ENCODE measurements at regions not wholly inside any gene's neighbourhood (a gene's known extent, or its start where the extent isn't known, plus 50 kb on each side); places are given as distances from the start of the nearest gene placed in this dataset.

- intact Hi-C loops (cut with micrococcal nuclease; ENCODE audit: unreplicated experiment) (no loop called here), in situ Hi-C loops (cut with HindIII; ENCODE audit: low pct_unique_long_range_greater_than_20kb, low sequenced_read_pairs) (no loop called here)
- Histone ChIP-seq H3K27me3 (ENCODE audit: control insufficient read depth, insufficient read depth, low read length) (no peaks in the 10 kb centered on the region), H3K27ac (ENCODE audit: low read length) (no peak overlapping the region), H3K9me3 (ENCODE audit: control insufficient read depth, insufficient read depth, low read depth, low read length) (no peaks in the 10 kb centered on the region), H3K36me3 (ENCODE audit: control insufficient read depth, insufficient read depth, low read length) (no peaks in the 10 kb centered on the region), H3K4me3 (ENCODE audit: low read depth in 2 of 2, low read length in 2 of 2) (no peak overlapping the region), H3K4me1 (ENCODE audit: control insufficient read depth, insufficient read depth, low read length) (no peaks in the 10 kb centered on the region)
- ChIA-PET POLR2A (no interaction called here), CTCF (no interaction called here)
- ATAC-seq (no peak), DNase-seq (ENCODE audit: low read depth, low spot score) (no peak)
- no TSS peak for BruUV-seq (replicated peaks)
- TF ChIP-seq TCF7L2 (IDR thresholded peaks at IDR 0.05; ENCODE audit: low read depth, low read length) = no peak
- TF ChIP-seq CTCF (IDR thresholded peaks at IDR 0.05) = no peak
- no peak for TF ChIP-seq REST (IDR thresholded peaks at IDR 0.05; ENCODE audit: insufficient read depth in 1 of 2, low read depth in 2 of 2, low read length in 1 of 2)
- TF ChIP-seq SIN3A (IDR thresholded peaks at IDR 0.05; ENCODE audit: borderline replicate concordance, insufficient read depth, low read depth, low read length) = no peak
- TF ChIP-seq POLR2AphosphoS5 (IDR thresholded peaks at IDR 0.05; ENCODE audit: low read depth, low read length) = no peak
These were observed 82.5 kb downstream of the RPL22L1 start for GRCh38 chr3:170787464-170787863.

- no peak overlapping the region for H3K4me3 ChIP-seq (ENCODE audit: low read depth in 2 of 2, low read length in 2 of 2)
- DNase-seq (ENCODE audit: low read depth, low spot score) (no peak), ATAC-seq (no peak)
- in situ Hi-C loops (cut with HindIII; ENCODE audit: low pct_unique_long_range_greater_than_20kb, low sequenced_read_pairs) = no loop called here
- no TSS peak for BruUV-seq (replicated peaks)
- CTCF ChIA-PET = no interaction called here
- no peaks in the 10 kb centered on the region for H3K36me3 ChIP-seq (ENCODE audit: control insufficient read depth, insufficient read depth, low read length)
- no peaks in the 10 kb centered on the region for H3K9me3 ChIP-seq (ENCODE audit: control insufficient read depth, insufficient read depth, low read depth, low read length)
- no peaks in the 10 kb centered on the region for H3K4me1 ChIP-seq (ENCODE audit: control insufficient read depth, insufficient read depth, low read length)
- TF ChIP-seq TCF7L2 (IDR thresholded peaks at IDR 0.05; ENCODE audit: low read depth, low read length) (no peak), REST (IDR thresholded peaks at IDR 0.05; ENCODE audit: insufficient read depth in 1 of 2, low read depth in 2 of 2, low read length in 1 of 2) (no peak), POLR2AphosphoS5 (IDR thresholded peaks at IDR 0.05; ENCODE audit: low read depth, low read length) (no peak), CTCF (IDR thresholded peaks at IDR 0.05) (no peak), SIN3A (IDR thresholded peaks at IDR 0.05; ENCODE audit: borderline replicate concordance, insufficient read depth, low read depth, low read length) (no peak)
- intact Hi-C loops (cut with micrococcal nuclease; ENCODE audit: unreplicated experiment) = no loop called here
- no peak overlapping the region for H3K27ac ChIP-seq (ENCODE audit: low read length)
- POLR2A ChIA-PET = no interaction called here
- H3K27me3 ChIP-seq (ENCODE audit: control insufficient read depth, insufficient read depth, low read length) = no peaks in the 10 kb centered on the region
These were observed 84.5 kb downstream of the RPL22L1 start for GRCh38 chr3:170785454-170785853.

Data from Panc1 (cell line).